ENCODE measurements at regions not wholly inside any gene's neighbourhood (a gene's known extent, or its start where the extent isn't known, plus 50 kb on each side); places are given as distances from the start of the nearest gene placed in this dataset.

DNA sequence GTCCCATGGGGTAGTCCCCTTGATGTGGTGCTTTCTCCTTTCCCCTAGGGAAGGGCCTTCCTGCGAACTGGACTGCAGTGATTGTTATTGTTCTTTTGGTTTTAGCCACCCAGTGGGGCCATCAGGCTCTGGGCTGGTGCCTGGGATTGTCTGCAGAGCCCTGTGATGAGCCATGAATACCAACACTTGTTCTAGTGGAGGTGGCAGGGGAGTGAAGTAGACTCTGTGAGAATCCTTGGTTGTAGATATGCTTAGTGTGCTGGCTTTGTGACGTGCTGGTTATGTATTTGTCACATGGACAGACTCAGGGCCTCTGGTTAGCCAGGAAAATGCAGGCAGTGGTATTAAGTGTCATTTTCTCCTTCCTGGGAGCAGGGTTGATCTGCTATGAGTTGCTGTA, 51.8 kb upstream of the NDUFB4 start:
- TF ChIP-seq, protein P1, sequence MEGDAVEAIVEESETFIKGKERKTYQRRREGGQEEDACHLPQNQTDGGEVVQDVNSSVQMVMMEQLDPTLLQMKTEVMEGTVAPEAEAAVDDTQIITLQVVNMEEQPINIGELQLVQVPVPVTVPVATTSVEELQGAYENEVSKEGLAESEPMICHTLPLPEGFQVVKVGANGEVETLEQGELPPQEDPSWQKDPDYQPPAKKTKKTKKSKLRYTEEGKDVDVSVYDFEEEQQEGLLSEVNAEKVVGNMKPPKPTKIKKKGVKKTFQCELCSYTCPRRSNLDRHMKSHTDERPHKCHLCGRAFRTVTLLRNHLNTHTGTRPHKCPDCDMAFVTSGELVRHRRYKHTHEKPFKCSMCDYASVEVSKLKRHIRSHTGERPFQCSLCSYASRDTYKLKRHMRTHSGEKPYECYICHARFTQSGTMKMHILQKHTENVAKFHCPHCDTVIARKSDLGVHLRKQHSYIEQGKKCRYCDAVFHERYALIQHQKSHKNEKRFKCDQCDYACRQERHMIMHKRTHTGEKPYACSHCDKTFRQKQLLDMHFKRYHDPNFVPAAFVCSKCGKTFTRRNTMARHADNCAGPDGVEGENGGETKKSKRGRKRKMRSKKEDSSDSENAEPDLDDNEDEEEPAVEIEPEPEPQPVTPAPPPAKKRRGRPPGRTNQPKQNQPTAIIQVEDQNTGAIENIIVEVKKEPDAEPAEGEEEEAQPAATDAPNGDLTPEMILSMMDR (IDR thresholded peaks at IDR 0.05; ENCODE audit: low read depth, low read length, missing control alignments) = no peak
- no peak overlapping the region for H3K4me3 ChIP-seq (replicated peaks; ENCODE audit: low read depth, low read length)
- DNase-seq (ENCODE audit: extremely low read depth, low read depth) = no peak

DNA sequence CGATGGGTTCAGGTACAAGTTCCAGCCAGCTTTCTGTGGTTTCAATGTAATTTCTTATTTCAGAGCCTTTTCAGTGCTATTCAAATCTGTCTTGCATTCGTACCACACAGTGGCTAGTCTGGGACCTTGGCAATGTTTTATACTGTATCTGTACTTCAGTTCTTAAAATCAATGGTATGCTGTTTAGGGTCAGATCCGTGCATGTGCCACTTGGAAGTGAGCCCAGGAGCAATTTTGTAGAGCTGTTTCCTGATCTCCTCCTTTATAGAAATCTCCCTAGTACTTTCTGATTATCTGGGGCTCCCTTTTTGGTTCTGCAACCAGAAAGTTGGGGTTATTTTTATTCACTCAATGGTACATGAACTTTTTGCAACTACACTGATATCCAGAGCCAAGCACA, 59.5 kb upstream of the NDUFB4 start:
- H3K4me3 ChIP-seq (replicated peaks; ENCODE audit: low read depth, low read length) = no peak overlapping the region
- DNase-seq (ENCODE audit: extremely low read depth, low read depth) = no peak
- TF ChIP-seq, protein P1 (IDR thresholded peaks at IDR 0.05; ENCODE audit: low read depth, low read length, missing control alignments) = no peak

DNA sequence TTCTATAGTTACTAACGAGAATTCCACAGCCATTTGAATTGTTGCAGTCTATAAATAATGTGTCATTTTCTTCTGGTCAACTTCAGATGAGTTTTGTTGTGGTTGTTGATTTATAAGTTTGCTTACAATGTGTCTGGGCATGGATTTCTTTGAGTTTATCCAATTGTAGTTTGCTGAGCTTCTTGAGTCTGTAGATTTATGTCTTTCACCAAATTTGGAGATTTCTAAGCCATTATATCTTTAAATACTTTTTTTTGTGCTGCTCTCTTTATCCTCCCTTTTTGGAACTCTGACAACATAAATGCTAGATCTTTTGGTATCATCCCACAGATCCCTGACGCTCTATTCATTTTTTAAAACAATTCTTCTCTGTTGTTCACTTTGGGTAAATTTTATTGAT, 63.2 kb upstream of the NDUFB4 start:
- H3K4me3 ChIP-seq (replicated peaks; ENCODE audit: low read depth, low read length) = no peak overlapping the region
- DNase-seq (ENCODE audit: extremely low read depth, low read depth) = no peak
- TF ChIP-seq, protein P1 (IDR thresholded peaks at IDR 0.05; ENCODE audit: low read depth, low read length, missing control alignments) = no peak

DNA sequence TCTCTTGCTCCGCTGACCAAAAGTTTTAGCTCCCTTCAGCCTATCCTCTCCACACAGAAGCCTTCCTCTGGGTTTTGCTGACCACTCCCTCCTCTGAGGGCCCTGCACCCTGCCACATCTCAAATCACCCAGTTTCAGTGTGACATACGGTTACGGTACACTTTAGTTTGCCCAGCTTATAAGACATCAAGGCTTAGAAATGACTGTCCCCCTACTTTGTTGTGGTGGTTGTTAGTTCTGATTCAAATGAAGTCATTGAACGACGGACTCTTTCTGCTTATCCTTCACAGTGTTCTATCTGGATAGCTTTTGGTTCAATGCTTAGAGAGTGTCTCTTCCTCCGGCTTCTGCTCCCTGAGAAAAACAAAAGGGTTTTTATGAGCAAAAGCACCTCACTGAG, 68.0 kb upstream of the NDUFB4 start:
- TF ChIP-seq, protein P1 (IDR thresholded peaks at IDR 0.05; ENCODE audit: low read depth, low read length, missing control alignments) = no peak
- no peak for DNase-seq (ENCODE audit: extremely low read depth, low read depth)
- H3K4me3 ChIP-seq (replicated peaks; ENCODE audit: low read depth, low read length) = no peak overlapping the region

DNA sequence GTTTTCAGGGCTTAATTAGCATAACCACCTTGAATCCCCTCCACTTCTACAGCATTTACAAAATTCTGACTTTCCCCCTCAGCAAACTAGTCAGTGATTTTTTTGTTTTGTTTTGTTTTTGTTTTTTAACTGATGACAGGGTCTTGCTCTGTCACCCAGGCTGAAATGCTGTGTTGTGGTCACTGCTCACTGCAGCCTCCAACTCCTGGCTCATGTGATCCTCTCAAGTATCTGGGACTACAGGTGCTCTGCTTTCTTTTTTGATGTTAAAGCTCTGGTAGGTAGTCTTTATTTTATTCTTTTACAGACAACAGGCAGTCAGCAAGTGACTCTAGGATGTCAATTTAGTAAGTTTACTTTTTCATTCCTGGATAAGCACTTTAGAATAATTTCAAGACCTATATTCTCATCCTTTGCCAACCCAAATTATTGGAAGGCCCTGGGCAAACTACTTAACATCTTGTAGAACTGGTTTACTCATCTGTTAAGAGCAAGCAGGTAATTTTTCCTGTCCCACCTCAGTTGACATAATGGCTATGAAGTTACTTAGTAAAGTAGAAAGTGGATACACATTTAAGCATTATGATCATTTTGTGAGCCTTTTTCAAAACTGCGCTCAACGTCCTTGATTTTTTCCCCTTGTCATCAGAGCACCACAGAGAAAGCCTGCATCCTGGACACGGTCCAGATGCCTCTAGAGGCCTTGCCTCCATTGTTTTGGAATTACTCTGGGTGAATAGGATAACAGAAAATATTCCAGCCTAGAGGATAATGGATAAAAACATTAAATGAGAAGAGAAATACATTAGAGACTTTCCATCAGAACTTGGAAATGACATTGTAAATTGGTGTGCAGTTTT, 69.9 kb upstream of the NDUFB4 start:
- no peak overlapping the region for H3K4me3 ChIP-seq (replicated peaks; ENCODE audit: low read depth, low read length)
- TF ChIP-seq, protein P1 (IDR thresholded peaks at IDR 0.05; ENCODE audit: low read depth, low read length, missing control alignments) = no peak
- DNase-seq (ENCODE audit: extremely low read depth, low read depth) = no peak

DNA sequence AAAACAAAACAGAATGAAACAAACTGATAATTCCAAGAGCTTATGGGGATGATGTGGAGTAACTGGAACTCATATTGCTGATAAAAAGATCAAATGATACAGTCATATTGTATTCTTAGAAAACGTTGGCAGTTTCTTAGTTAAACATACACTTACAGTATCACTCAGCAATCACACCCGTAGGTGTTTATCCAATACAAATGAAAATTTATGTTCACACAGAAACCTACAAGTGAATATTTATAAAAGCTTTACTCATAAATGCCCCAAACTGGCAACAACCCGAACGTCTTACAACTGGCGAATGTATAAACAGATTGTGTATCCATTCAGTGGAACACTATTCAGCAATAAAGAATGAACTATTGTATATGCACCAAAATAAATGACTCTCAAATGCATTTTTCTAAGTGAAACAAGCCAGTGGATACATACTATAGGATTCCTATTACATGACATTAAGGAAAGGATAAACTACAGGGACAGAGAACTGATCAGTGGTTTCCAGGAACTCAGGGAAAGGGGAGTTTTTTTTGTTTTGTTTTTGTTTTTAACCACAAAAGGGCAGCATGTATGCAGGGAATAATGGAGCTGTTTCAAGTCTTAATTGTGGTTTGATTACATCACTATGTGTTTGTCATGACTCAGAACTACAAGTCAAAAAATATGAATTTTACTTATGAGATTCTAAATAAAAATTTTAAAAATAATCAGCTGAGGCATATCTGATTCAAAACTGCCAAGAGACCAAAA, 71.8 kb upstream of the NDUFB4 start:
- no peak for DNase-seq (ENCODE audit: extremely low read depth, low read depth)
- H3K4me3 ChIP-seq (replicated peaks; ENCODE audit: low read depth, low read length) = no peak overlapping the region
- TF ChIP-seq, protein P1 (IDR thresholded peaks at IDR 0.05; ENCODE audit: low read depth, low read length, missing control alignments) = no peak

Data from HFF-Myc (cell line).